ENCODE measurements at regions not wholly inside any gene's neighbourhood (a gene's known extent, or its start where the extent isn't known, plus 50 kb on each side); places are given as distances from the start of the nearest gene placed in this dataset.

DNA sequence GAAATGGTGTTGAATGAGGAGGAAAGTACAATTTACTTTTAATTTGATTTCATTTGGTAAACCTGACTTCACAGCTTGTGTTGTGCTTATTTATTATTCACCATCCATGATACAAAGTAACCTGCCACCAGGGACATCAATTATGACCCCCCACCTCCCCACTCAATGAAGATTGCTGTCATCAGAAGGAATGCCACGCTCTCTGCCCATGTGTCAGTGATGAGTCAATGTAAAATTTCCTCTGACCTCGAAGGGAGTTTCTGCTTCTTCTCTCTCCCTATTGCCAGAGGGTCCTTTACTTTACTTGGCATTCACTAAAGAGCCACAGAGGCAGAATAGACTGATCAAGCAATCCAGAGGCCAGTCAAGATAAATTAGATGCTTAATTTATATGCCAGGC, 759.7 kb downstream of the CDH11 start:
- Histone ChIP-seq H3K4me3 (no peak overlapping the region), H3K27ac (ENCODE audit: control insufficient read depth, insufficient read depth) (no peak overlapping the region), H3K36me3 (ENCODE audit: control insufficient read depth in 2 of 2, insufficient read depth in 2 of 2, low read length in 1 of 2) (no peaks in the 10 kb centered on the region), H3K9me3 (replicated peaks; ENCODE audit: control insufficient read depth, insufficient read depth, low read length) (no peaks in the 10 kb centered on the region), H4K20me1 (ENCODE audit: control insufficient read depth, insufficient read depth) (no peaks in the 10 kb centered on the region), H3K4me1 (ENCODE audit: control insufficient read depth, insufficient read depth, low read length) (no peaks in the 10 kb centered on the region), H3K4me2 (ENCODE audit: control insufficient read depth, insufficient read depth) (no peak overlapping the region), H3K27me3 (replicated peaks in 1 of 2; ENCODE audit: control insufficient read depth in 2 of 2, insufficient read depth in 2 of 2, low read length in 1 of 2) (no peaks in the 10 kb centered on the region), H3K9ac (ENCODE audit: control insufficient read depth, insufficient read depth, low read length) (no peak overlapping the region), H3K79me2 (ENCODE audit: control insufficient read depth, insufficient read depth, low read length) (no peaks in the 10 kb centered on the region), H2AFZ (ENCODE audit: control insufficient read depth, low read depth, low read length) (no peak overlapping the region)
- SMC1A ChIA-PET (ENCODE audit: uncharacterized antibody, unreplicated experiment) = interaction anchor here (0.6 kb wide), 1 partner anchor 93 kb away, joined by 3 read pairs; no protein-coding TSS in a partner anchor
- no TSS peak for BruUV-seq (replicated peaks)
- RAD21 ChIA-PET (ENCODE audit: unreplicated experiment) = no interaction called here
- DNase-seq (ENCODE audit: low read depth, low spot score) = no peak
- CTCF ChIA-PET = no interaction called here
- WGBS (ENCODE audit: insufficient coverage, insufficient replicate concordance, low lambda C conversion rate, missing lambda C conversion rate) = 0% methylated on average over 2 of the region's 2 CpGs
- in situ Hi-C loops (cut with MboI) = no loop called here
- no peak for ATAC-seq
- intact Hi-C loops (cut with micrococcal nuclease; ENCODE audit: unreplicated experiment) = no loop called here
- POLR2A ChIA-PET = no interaction called here
- TF ChIP-seq CREM (IDR thresholded peaks at IDR 0.05; ENCODE audit: low read depth) (no peak), FOS (IDR thresholded peaks at IDR 0.05; ENCODE audit: borderline replicate concordance, extremely low read depth, insufficient read length) (no peak), SP1 (IDR thresholded peaks at IDR 0.05; ENCODE audit: low read depth, low read length) (no peak), NFYA (IDR thresholded peaks at IDR 0.05; ENCODE audit: borderline replicate concordance, low read depth, low read length) (no peak)
- FAIRE-seq = no peak

DNA sequence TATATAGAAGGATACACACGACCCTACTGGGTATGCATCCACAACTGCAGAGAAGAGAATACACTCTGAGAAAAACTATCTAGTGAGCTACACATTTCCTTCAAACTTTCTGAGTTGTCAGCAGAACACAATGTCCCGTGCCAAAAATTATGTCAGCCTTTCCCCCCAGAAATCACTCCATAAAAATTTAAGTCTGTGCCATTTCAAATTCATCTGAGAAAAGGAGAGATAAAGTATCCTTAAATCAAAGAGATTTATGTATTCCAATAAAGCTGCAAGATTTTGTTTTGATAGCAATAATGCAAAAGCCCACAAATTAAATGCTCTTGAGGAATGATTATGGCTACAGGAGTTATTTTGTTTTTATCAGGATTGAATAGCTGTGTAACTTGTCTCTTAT, 760.1 kb downstream of the CDH11 start:
- no TSS peak for BruUV-seq (replicated peaks)
- Histone ChIP-seq H3K79me2 (ENCODE audit: control insufficient read depth, insufficient read depth, low read length) (no peaks in the 10 kb centered on the region), H3K4me1 (ENCODE audit: control insufficient read depth, insufficient read depth, low read length) (no peaks in the 10 kb centered on the region), H3K4me3 (no peak overlapping the region), H4K20me1 (ENCODE audit: control insufficient read depth, insufficient read depth) (no peaks in the 10 kb centered on the region), H3K27ac (ENCODE audit: control insufficient read depth, insufficient read depth) (no peak overlapping the region), H3K9me3 (replicated peaks; ENCODE audit: control insufficient read depth, insufficient read depth, low read length) (no peaks in the 10 kb centered on the region), H3K27me3 (replicated peaks in 1 of 2; ENCODE audit: control insufficient read depth in 2 of 2, insufficient read depth in 2 of 2, low read length in 1 of 2) (no peaks in the 10 kb centered on the region), H2AFZ (ENCODE audit: control insufficient read depth, low read depth, low read length) (no peak overlapping the region), H3K9ac (ENCODE audit: control insufficient read depth, insufficient read depth, low read length) (no peak overlapping the region), H3K4me2 (ENCODE audit: control insufficient read depth, insufficient read depth) (no peak overlapping the region), H3K36me3 (ENCODE audit: control insufficient read depth in 2 of 2, insufficient read depth in 2 of 2, low read length in 1 of 2) (no peaks in the 10 kb centered on the region)
- CTCF ChIA-PET = no interaction called here
- DNase-seq (ENCODE audit: low read depth, low spot score) (no peak), ATAC-seq (no peak), FAIRE-seq (no peak)
- SMC1A ChIA-PET (ENCODE audit: uncharacterized antibody, unreplicated experiment) = interaction anchor here (0.6 kb wide), 1 partner anchor 93 kb away, joined by 3 read pairs; no protein-coding TSS in a partner anchor
- POLR2A ChIA-PET = no interaction called here
- TF ChIP-seq SIX5 (IDR thresholded peaks at IDR 0.05; ENCODE audit: low read depth, low read length, severe bottlenecking) (no peak), BCL11A (IDR thresholded peaks at IDR 0.05; ENCODE audit: low read depth, low read length) (no peak), RCOR1 (conservative IDR thresholded peaks at IDR 0.05; ENCODE audit: low read depth, low read length) (no peak), ASH2L (IDR thresholded peaks at IDR 0.05; ENCODE audit: borderline replicate concordance, low read depth) (no peak), KAT2A (conservative IDR thresholded peaks at IDR 0.05; ENCODE audit: control insufficient read depth, low read depth, low read length) (no peak), ZSCAN29 (IDR thresholded peaks at IDR 0.05) (no peak), TCF7 (IDR thresholded peaks at IDR 0.05; ENCODE audit: borderline replicate concordance) (no peak), PAX8 (IDR thresholded peaks at IDR 0.05) (no peak), NFXL1 (IDR thresholded peaks at IDR 0.05; ENCODE audit: borderline replicate concordance) (no peak), FOS (IDR thresholded peaks at IDR 0.05; ENCODE audit: borderline replicate concordance, extremely low read depth, insufficient read length) (no peak), JUNB (IDR thresholded peaks at IDR 0.05) (no peak), RAD21 (IDR thresholded peaks at IDR 0.05; ENCODE audit: insufficient read depth, low read depth, low read length) (no peak), EED (IDR thresholded peaks at IDR 0.05; ENCODE audit: low read depth) (no peak), EGR1 (IDR thresholded peaks at IDR 0.05; ENCODE audit: borderline replicate concordance in 1 of 2, low read depth in 2 of 2, low read length in 2 of 2) (no peak)
- WGBS (ENCODE audit: insufficient coverage, insufficient replicate concordance, low lambda C conversion rate, missing lambda C conversion rate) = 0% methylated on average over 2 of the region's 2 CpGs
- RAD21 ChIA-PET (ENCODE audit: unreplicated experiment) = no interaction called here
- intact Hi-C loops (cut with micrococcal nuclease; ENCODE audit: unreplicated experiment) = no loop called here
- in situ Hi-C loops (cut with MboI) = no loop called here
